ENCODE measurements at regions not wholly inside any gene's neighbourhood (a gene's known extent, or its start where the extent isn't known, plus 50 kb on each side); places are given as distances from the start of the nearest gene placed in this dataset.
A peak's percentile ranks its signal among the peaks of the same experiment; 100 is the strongest.
"Not testable (repeated sequence)": the region's sequence is repeated elsewhere in the genome, so short reads cannot be mapped to it uniquely, and the experiment has no call there.

GRCh38 chr10:25843551-25844170 lies 90.4 kb upstream of the MYO3A start:
- no peak for DNase-seq (ENCODE audit: low spot score)
- in situ Hi-C loops (cut with HindIII; ENCODE audit: low sequenced_read_pairs): no loop called here

- DNase-seq (ENCODE audit: low spot score); in situ Hi-C loops (cut with HindIII; ENCODE audit: low sequenced_read_pairs): not testable (repeated sequence)
Observed at GRCh38 chr10:25844716-25845115, 89.3 kb upstream of the MYO3A start.

GRCh38 chr10:25849268-25849667 lies 84.8 kb upstream of the MYO3A start:
- DNase-seq (ENCODE audit: low spot score): no peak
- in situ Hi-C loops (cut with HindIII; ENCODE audit: low sequenced_read_pairs): no loop called here

GRCh38 chr10:25849988-25850387 lies 84.0 kb upstream of the MYO3A start:
- no peak for DNase-seq (ENCODE audit: low spot score)
- in situ Hi-C loops (cut with HindIII; ENCODE audit: low sequenced_read_pairs): no loop called here

GRCh38 chr10:25851548-25851947 lies 82.5 kb upstream of the MYO3A start:
- in situ Hi-C loops (cut with HindIII; ENCODE audit: low sequenced_read_pairs): no loop called here
- no peak for DNase-seq (ENCODE audit: low spot score)

GRCh38 chr10:25852364-25852941 lies 81.6 kb upstream of the MYO3A start:
- in situ Hi-C loops (cut with HindIII; ENCODE audit: low sequenced_read_pairs): no loop called here
- DNase-seq (ENCODE audit: low spot score): no peak

GRCh38 chr10:25858076-25858475 lies 76.0 kb upstream of the MYO3A start:
- in situ Hi-C loops (cut with HindIII; ENCODE audit: low sequenced_read_pairs): no loop called here
- DNase-seq (ENCODE audit: low spot score): no peak

GRCh38 chr10:25865267-25865666 lies 68.8 kb upstream of the MYO3A start:
- DNase-seq (ENCODE audit: low spot score): no peak
- in situ Hi-C loops (cut with HindIII; ENCODE audit: low sequenced_read_pairs): no loop called here

GRCh38 chr10:25867321-25867720 lies 66.7 kb upstream of the MYO3A start:
- no peak for DNase-seq (ENCODE audit: low spot score)
- in situ Hi-C loops (cut with HindIII; ENCODE audit: low sequenced_read_pairs): no loop called here

- in situ Hi-C loops (cut with HindIII; ENCODE audit: low sequenced_read_pairs): no loop called here
- DNase-seq (ENCODE audit: low spot score): no peak
Observed at GRCh38 chr10:25869067-25869591, 64.9 kb upstream of the MYO3A start.

GRCh38 chr10:25869609-25870008 lies 64.4 kb upstream of the MYO3A start:
- in situ Hi-C loops (cut with HindIII; ENCODE audit: low sequenced_read_pairs): no loop called here
- no peak for DNase-seq (ENCODE audit: low spot score)

- in situ Hi-C loops (cut with HindIII; ENCODE audit: low sequenced_read_pairs); DNase-seq (ENCODE audit: low spot score): not testable (repeated sequence)
Observed at GRCh38 chr10:25874402-25874801, 59.6 kb upstream of the MYO3A start.

GRCh38 chr10:25875556-25876165 lies 58.4 kb upstream of the MYO3A start:
- peak; percentile 63 for DNase-seq (ENCODE audit: low spot score)
- in situ Hi-C loops (cut with HindIII; ENCODE audit: low sequenced_read_pairs): no loop called here

GRCh38 chr10:25877296-25877695 lies 56.7 kb upstream of the MYO3A start:
- in situ Hi-C loops (cut with HindIII; ENCODE audit: low sequenced_read_pairs): no loop called here
- DNase-seq (ENCODE audit: low spot score): no peak

Measured in G401 (cell line).